Fibroblast of villous mesenchyme (primary cell): ENCODE measurements at regions not wholly inside any gene's neighbourhood (a gene's known extent, or its start where the extent isn't known, plus 50 kb on each side); places are given as distances from the start of the nearest gene placed in this dataset.

Source experiments
- DNase-seq: peaks from one replicate; pipeline ENCODE4 v3.0.0-alpha.2; 2010; ENCODE audit warnings: low read depth
- H3K4me3 ChIP-seq: 2 replicates; pipeline ENCODE4 v1.5.1; 2011; ENCODE audit warnings: low read depth, mild to moderate bottlenecking, low read length
- TF ChIP-seq, protein P1 (sequence below): IDR thresholded peaks from 2 replicates; pipeline ENCODE4 v1.5.1; 2012; ENCODE audit warnings: low read depth, mild to moderate bottlenecking, low read length; ENCODE audit not compliant: insufficient read depth

DNA sequence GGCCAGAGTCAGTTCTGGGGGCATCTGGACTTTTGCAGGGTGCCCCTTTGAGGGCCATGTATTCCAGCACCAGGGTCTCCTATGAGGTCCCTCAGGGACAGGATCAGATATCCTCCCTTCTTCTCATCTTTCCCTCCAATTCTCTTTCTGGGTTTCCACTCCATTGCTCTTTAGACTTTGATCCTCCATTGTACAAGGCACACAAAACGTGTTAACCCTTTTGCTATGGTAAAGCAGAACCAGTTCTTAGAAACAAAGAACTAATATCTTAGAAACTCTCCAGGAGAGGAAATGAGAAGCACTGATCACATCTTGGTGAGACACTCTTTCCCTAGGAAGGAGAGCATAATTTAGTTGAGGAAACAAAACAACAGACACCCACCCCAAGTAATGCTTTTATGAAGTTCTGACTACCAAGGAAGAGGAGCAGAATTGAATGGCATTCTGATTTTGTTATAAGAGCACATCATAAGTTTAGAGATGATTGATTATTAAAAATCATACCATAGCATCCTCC is 200.7 kb upstream of the NPY2R start:
- DNase-seq: no peak
- no peak overlapping the region for H3K4me3 ChIP-seq
- TF ChIP-seq, protein P1, sequence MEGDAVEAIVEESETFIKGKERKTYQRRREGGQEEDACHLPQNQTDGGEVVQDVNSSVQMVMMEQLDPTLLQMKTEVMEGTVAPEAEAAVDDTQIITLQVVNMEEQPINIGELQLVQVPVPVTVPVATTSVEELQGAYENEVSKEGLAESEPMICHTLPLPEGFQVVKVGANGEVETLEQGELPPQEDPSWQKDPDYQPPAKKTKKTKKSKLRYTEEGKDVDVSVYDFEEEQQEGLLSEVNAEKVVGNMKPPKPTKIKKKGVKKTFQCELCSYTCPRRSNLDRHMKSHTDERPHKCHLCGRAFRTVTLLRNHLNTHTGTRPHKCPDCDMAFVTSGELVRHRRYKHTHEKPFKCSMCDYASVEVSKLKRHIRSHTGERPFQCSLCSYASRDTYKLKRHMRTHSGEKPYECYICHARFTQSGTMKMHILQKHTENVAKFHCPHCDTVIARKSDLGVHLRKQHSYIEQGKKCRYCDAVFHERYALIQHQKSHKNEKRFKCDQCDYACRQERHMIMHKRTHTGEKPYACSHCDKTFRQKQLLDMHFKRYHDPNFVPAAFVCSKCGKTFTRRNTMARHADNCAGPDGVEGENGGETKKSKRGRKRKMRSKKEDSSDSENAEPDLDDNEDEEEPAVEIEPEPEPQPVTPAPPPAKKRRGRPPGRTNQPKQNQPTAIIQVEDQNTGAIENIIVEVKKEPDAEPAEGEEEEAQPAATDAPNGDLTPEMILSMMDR: no peak

DNA sequence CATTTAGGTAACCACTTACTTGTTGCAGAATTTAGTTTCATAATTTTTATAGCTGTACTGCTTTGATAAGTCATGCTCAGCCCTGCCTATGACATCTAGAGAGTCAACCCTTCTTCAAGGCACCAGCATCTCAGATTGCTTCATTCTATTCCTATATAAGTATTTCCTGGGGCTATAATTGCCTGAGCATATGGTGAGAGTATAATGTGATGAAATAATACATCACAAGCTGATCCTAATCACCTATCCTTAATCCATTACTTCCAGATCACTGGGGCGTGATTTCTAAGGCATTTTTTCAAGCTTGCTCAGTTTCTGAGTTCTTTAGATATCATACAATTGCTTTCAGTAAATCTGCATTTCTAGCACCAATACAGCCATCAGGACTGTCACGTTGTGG is 200.0 kb upstream of the NPY2R start:
- no peak overlapping the region for H3K4me3 ChIP-seq
- TF ChIP-seq, protein P1: no peak
- DNase-seq: no peak

DNA sequence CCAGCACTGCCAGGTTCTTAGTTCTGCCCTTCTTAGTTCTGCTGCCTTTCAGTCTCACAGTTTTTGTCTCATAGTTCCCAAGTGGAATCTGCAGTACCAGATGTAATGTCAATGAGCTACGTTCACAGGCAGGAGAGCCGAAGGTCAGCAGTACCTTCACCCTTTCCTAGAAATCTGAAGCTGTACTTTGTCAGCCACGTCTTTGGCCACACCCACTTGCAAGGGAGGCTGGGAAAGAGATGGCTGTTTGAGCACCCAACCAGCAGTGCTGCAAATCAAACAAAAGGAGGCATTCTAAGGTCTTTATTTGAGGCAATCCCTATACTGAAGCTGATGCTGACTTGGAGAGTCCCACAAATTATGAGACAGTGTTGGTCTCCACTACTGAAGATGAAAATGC is 199.1 kb upstream of the NPY2R start:
- no peak overlapping the region for H3K4me3 ChIP-seq
- TF ChIP-seq, protein P1: no peak
- no peak for DNase-seq

DNA sequence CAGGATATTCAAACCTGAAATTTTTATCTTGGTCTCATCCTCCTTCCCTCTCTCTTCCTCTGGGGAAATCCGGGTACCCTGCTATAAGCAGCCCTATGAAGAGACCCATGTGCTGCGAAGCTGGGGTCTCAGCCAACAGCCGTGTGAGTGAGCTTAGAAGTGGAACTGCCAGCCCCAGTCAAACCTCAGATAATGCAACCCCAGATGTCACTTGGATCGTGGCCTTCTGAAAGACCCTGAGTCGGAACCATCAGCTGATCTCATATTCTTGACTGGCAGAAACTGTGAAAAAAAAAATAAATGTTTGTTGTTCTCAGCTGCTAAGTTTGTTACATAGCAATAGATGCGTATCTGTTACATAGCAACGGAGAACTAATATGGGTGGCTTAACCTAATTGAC is 198.1 kb upstream of the NPY2R start:
- DNase-seq: no peak
- no peak overlapping the region for H3K4me3 ChIP-seq
- TF ChIP-seq, protein P1: no peak

DNA sequence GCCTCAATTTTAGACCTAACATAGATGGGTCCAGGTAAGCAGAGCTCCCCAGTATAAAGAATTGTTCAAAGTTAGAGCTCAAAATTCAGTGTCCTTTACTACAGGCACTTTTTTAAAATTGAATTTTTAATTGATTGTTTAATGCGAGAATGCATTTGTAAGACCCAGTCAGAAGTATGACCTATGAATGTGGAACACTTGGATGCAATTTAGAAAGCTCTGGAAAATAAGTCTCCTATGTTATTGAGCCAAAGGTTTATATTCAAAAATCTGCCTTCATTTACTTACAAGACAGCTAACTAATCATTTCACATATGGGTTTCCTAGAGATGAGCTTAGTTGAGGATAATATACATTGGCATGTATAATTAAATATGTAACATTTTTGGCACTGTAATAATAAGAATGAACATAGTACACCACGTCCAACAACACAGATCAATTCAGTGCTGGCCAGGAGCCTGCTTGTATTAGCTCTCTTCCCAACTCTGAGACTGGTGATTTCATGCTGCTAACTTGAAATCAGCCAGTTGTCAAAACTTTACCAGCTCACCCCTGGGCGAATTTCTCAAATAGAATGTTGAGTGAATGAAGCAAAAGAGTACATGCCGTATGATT is 197.2 kb upstream of the NPY2R start:
- no peak overlapping the region for H3K4me3 ChIP-seq
- no peak for DNase-seq
- TF ChIP-seq, protein P1: no peak

DNA sequence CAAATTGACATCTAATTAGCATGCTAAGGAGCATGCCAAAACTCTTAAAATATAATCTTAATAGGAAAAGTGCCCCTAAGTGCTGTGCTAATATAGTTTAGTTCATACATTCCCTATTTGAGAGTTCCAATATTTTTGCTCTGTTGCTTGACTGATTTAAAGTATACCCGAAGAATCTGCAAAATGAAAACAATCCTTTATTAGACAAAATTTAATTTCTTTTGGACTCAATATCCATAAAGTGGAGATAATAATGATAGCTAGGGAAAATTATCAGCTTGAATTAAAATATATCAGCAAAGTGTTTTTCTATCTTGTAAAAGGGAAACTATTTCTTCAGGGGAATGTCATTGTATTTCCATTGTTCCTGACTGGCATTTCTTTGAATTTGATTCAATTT is 196.0 kb upstream of the NPY2R start:
- no peak overlapping the region for H3K4me3 ChIP-seq
- TF ChIP-seq, protein P1: no peak
- no peak for DNase-seq

DNA sequence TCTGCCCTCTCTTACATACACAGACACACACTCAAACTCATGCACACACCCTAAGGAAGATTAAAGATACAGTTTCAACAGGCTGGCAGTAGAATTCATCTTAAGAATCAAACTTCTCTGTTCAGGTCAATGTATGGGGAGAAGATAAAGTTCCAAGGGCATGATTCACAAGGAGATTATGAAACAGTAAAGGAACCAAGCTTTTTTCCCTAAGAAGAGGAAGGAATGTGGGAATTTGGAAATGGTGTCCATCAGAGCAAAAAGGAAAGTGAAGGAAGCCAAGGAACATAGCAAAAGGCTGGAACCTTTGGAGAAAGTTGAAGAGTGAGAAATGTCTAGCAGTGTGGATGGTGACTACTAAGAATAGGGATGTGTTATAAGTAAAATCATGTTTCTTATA is 191.0 kb upstream of the NPY2R start:
- H3K4me3 ChIP-seq: no peak overlapping the region
- TF ChIP-seq, protein P1: no peak
- no peak for DNase-seq
